ENCODE measurements at regions not wholly inside any gene's neighbourhood (a gene's known extent, or its start where the extent isn't known, plus 50 kb on each side); places are given as distances from the start of the nearest gene placed in this dataset.
A peak's percentile ranks its signal among the peaks of the same experiment; 100 is the strongest.

DNA sequence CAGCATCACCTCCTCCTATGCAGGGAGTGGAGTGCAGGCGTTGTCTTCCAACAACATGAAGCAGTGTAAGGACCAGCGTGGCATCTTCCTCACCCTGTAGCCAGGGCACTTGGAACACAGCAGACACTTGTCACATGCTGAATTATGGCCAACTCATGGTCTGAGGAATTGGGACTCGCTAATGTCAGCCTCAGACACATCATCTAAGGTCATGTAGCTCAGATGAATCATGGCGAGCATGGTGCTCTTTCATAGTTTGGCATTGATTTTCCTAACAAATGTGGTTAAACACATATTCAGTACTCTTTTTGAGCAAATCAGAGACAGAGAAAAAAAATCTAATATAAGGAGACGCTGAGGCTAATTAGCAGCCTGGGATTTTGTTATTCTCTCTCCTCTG, 99.6 kb upstream of the SGCG start:
- no peak for TF ChIP-seq CTCF (IDR thresholded peaks at IDR 0.05; ENCODE audit: extremely low read depth, insufficient read depth, missing control alignments)
- in situ Hi-C loops (cut with MboI; ENCODE audit: low pct_unique_long_range_greater_than_20kb, low sequenced_read_pairs, unreplicated experiment): no loop called here
- DNase-seq (ENCODE audit: low spot score): no peak

DNA sequence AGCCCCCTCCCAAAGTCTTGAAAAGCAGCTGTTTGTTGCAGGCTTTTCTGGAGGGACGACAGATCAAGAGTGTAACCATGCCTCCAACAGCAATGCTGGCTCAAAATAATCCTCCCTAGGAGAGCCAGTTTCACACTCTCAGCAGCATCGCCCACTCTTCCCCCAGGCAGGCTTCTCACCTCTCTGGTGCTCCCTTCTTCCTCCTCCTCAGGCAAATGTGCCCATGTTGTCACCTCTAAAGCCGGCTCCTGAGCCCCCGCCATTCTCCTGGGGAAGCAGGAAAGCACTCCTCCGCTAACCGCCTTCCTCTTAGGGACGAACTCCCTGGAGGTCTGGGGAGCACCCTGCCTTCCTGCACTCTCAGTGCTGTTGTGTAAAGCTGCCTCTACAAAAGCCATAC, 98.9 kb upstream of the SGCG start:
- DNase-seq (ENCODE audit: low spot score): no peak
- in situ Hi-C loops (cut with MboI; ENCODE audit: low pct_unique_long_range_greater_than_20kb, low sequenced_read_pairs, unreplicated experiment): no loop called here
- TF ChIP-seq CTCF (IDR thresholded peaks at IDR 0.05; ENCODE audit: extremely low read depth, insufficient read depth, missing control alignments): no peak

DNA sequence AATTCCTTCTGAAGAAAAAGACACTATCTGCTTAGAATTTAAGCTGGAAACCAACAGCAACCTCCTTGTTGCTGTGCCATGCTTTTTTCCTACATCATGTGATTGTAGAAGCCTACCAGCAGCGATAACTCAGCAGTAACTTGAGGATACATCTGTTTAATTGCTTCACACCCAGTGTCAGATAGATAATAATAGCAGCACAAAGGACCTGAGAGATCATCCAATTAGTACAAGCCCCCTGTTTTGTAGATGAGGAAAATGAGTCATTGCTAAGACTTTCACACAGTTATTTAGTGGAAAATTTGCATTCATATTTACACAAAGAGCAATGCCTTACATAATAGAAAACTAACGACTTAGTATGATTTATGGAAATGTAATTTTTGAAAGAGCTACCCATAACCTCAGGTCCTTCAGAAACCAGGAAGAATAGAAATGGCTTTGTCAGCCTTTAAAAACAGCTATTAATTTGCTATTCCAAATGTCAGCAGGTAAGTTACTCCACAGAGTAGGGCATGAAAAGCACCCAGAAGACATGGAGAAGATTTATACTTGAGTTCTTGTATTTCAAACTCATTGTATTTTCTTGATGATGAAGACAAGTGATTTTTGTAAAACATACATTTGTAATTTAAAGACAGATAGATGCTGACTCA, 93.7 kb upstream of the SGCG start:
- no peak for TF ChIP-seq CTCF (IDR thresholded peaks at IDR 0.05; ENCODE audit: extremely low read depth, insufficient read depth, missing control alignments)
- in situ Hi-C loops (cut with MboI; ENCODE audit: low pct_unique_long_range_greater_than_20kb, low sequenced_read_pairs, unreplicated experiment): no loop called here
- no peak for DNase-seq (ENCODE audit: low spot score)

DNA sequence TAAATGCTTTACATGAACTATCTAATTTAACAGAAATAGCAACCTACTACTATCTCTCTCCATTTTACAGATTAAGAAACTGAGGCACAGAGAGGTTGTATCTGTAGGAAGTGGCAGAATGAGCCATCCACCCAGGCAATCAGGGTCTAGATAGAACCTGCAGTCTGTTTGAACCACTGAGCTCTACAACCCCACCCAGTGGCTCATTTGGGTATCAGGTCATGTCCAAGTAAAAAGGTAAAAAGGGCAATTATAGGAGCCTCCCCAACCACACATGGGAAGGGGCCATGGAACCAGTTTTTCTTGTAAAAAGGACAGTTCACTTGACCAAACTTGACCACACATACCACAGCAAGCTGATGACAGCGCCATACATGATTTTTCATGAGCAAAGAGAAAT, 92.9 kb upstream of the SGCG start:
- no peak for DNase-seq (ENCODE audit: low spot score)
- TF ChIP-seq CTCF (IDR thresholded peaks at IDR 0.05; ENCODE audit: extremely low read depth, insufficient read depth, missing control alignments): peak; percentile 44
- in situ Hi-C loops (cut with MboI; ENCODE audit: low pct_unique_long_range_greater_than_20kb, low sequenced_read_pairs, unreplicated experiment): no loop called here

DNA sequence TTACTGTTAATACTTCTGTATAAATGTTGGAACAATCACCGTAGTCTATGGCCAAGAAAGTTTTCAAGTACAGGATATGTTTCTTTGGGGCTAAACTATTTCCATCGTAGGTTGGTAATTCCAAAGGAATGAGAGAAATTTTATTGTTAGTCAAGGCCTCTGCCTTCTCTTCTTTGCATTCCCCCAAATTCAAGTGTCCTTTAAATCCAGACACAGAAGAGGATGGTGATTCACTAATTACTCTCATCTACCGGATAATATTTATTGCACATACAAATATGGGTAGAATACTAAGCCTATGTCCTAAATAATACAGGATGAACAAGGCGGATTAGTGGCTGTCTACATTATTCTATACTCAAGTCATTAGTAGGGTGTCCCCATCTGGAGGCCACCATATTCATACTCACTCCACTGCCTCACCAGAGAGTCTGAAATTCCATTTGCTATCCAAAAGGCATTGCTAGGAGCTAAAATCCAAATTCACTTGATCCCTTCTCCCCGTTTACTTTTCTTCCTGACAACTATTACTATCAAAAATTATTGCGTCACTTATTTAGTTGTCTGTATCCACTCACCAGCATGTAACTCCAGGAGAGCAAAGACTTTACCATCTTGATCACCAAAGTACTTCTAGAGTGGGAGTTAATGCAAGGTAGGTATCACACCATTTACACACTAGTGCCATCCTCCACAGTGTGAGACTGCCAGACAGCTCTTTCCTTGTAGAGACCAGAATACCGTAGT, 82.4 kb upstream of the SGCG start:
- TF ChIP-seq CTCF (IDR thresholded peaks at IDR 0.05; ENCODE audit: extremely low read depth, insufficient read depth, missing control alignments): no peak
- in situ Hi-C loops (cut with MboI; ENCODE audit: low pct_unique_long_range_greater_than_20kb, low sequenced_read_pairs, unreplicated experiment): no loop called here
- DNase-seq (ENCODE audit: low spot score): no peak

DNA sequence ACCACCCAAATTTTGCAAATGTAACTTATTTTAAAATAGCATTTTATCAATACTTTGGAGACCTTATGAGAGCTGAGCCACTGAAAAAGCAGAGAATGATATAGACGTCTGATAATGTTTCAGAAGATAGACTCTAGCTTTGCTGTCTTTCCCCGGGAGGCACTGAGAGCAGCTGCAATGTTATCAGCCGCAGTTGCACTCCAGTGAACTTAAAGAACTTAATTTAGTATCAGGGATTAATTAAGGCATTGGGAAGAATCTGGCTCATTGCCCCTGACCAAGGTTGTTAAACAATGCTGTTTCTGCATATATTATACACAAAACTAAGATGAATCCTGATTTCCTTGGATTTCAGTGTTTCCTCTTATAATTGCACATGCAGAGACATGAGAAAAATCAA, 75.7 kb upstream of the SGCG start:
- in situ Hi-C loops (cut with MboI; ENCODE audit: low pct_unique_long_range_greater_than_20kb, low sequenced_read_pairs, unreplicated experiment): no loop called here
- DNase-seq (ENCODE audit: low spot score): no peak
- TF ChIP-seq CTCF (IDR thresholded peaks at IDR 0.05; ENCODE audit: extremely low read depth, insufficient read depth, missing control alignments): no peak

Measured in GM13977 (cell line).